Astrocyte (in vitro differentiated cells and primary cell): ENCODE measurements at regions not wholly inside any gene's neighbourhood (a gene's known extent, or its start where the extent isn't known, plus 50 kb on each side); places are given as distances from the start of the nearest gene placed in this dataset.

ENCODE experiments used
- DNase-seq: peaks from one replicate; pipeline ENCODE4 v3.0.0-alpha.2; 2010; ENCODE audit warnings: low read depth
- FAIRE-seq: peaks from 2 replicates; lab custom pipeline; 2011; peaks lifted over from hg19 to GRCh38; lab: Jason Lieb, UNC
- H2AFZ ChIP-seq: 2 replicates; pipeline ENCODE4 v1.6.0; 2012; ENCODE audit warnings: low read depth, low read length, inconsistent platforms
- H3K27ac ChIP-seq: 2 replicates; pipeline ENCODE4 v1.5.1; 2011; ENCODE audit warnings: low read depth, low read length, inconsistent platforms
- H3K27me3 ChIP-seq: 2 replicates; pipeline ENCODE4 v1.6.0; 2011; ENCODE audit warnings: low read length, inconsistent platforms; ENCODE audit not compliant: insufficient read depth
- H3K36me3 ChIP-seq: 2 replicates; pipeline ENCODE4 v1.5.1; 2011; ENCODE audit warnings: low read length, inconsistent platforms; ENCODE audit not compliant: insufficient read depth
- H3K4me1 ChIP-seq: 2 replicates; pipeline ENCODE4 v1.5.1; 2011; ENCODE audit warnings: low read length, inconsistent platforms; ENCODE audit not compliant: insufficient read depth
- H3K4me2 ChIP-seq: 2 replicates; pipeline ENCODE4 v1.6.0; 2012; ENCODE audit warnings: low read length, inconsistent platforms
- H3K4me3 ChIP-seq: 2 replicates; pipeline ENCODE4 v1.5.1; 2011; ENCODE audit warnings: low read depth, mild to moderate bottlenecking, low read length, inconsistent platforms; ENCODE audit not compliant: insufficient read depth
- H3K79me2 ChIP-seq: 2 replicates; pipeline ENCODE4 v1.6.0; 2012; ENCODE audit warnings: mild to moderate bottlenecking, low read length, inconsistent platforms; ENCODE audit not compliant: insufficient read depth
- H3K9ac ChIP-seq: 2 replicates; pipeline ENCODE4 v1.6.0; 2012; ENCODE audit warnings: mild to moderate bottlenecking, low read length, inconsistent platforms
- H3K9me3 ChIP-seq: 2 replicates; pipeline ENCODE4 v1.5.1; 2012; ENCODE audit warnings: low read depth, mild to moderate bottlenecking, low read length, inconsistent platforms; ENCODE audit not compliant: insufficient read depth
- H4K20me1 ChIP-seq: 2 replicates; pipeline ENCODE4 v1.6.0; 2012; ENCODE audit warnings: low read length, inconsistent platforms; ENCODE audit not compliant: insufficient read depth
- H3K27ac Mint-ChIP-seq: one replicate; pipeline ENCODE4 v1.8.0; 2021; ENCODE audit warnings: mild to moderate bottlenecking, mixed read lengths; ENCODE audit not compliant: unreplicated experiment
- H3K27me3 Mint-ChIP-seq: one replicate; pipeline ENCODE4 v1.8.0; 2021; ENCODE audit warnings: low read depth, mixed read lengths; ENCODE audit not compliant: unreplicated experiment
- H3K36me3 Mint-ChIP-seq: one replicate; pipeline ENCODE4 v1.8.0; 2021; ENCODE audit warnings: low read depth, mixed read lengths; ENCODE audit not compliant: unreplicated experiment
- H3K4me1 Mint-ChIP-seq: one replicate; pipeline ENCODE4 v1.8.0; 2021; ENCODE audit warnings: low read depth, mixed read lengths; ENCODE audit not compliant: unreplicated experiment
- H3K4me3 Mint-ChIP-seq: one replicate; pipeline ENCODE4 v1.8.0; 2021; ENCODE audit warnings: mild to moderate bottlenecking, moderate library complexity, mixed read lengths; ENCODE audit not compliant: unreplicated experiment
- H3K9me3 Mint-ChIP-seq: one replicate; pipeline ENCODE4 v1.8.0; 2021; ENCODE audit warnings: mild to moderate bottlenecking, mixed read lengths; ENCODE audit not compliant: unreplicated experiment
- CTCF ChIP-seq: IDR thresholded peaks from 2 replicates; pipeline ENCODE4 v1.5.1; 2011; ENCODE audit warnings: low read depth, mild to moderate bottlenecking, inconsistent platforms, low read length, moderate library complexity; ENCODE audit not compliant: insufficient read depth
- EZH2 ChIP-seq: IDR thresholded peaks from 2 replicates; pipeline ENCODE4 v1.6.1; 2012; ENCODE audit warnings: mild to moderate bottlenecking, low read length, inconsistent platforms; ENCODE audit not compliant: insufficient read depth

DNA sequence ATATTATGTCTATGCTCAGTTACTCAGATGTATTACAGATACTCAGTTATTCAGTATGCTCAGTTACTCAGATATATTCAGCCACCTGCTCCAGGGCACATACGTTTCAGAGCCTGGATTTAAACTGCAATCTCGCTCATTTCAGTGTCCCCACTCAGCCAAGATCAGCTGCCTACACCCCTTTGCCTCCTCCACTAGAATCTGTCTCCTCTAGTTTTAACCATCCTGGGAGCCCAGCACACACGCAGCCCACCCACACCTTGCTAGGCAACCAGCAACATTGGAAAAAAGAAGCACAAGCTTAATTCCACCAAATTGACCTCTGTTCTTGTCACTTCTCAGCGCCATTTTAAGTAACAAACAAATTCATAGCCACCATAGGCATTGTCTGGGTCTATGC lies 246.2 kb downstream of the QDPR start:
- peaks cover 3% of the 10 kb centered on the region for H3K36me3 Mint-ChIP-seq
- H3K4me3 ChIP-seq: no peak overlapping the region
- no peak overlapping the region for H2AFZ ChIP-seq
- no peaks in the 10 kb centered on the region for H3K4me1 ChIP-seq
- no peaks in the 10 kb centered on the region for H3K36me3 ChIP-seq
- no peaks in the 10 kb centered on the region for H3K9me3 ChIP-seq
- FAIRE-seq: no peak
- peaks cover 2% of the 10 kb centered on the region for H3K27me3 ChIP-seq
- no peaks in the 10 kb centered on the region for H4K20me1 ChIP-seq
- H3K9ac ChIP-seq: no peak overlapping the region
- DNase-seq: no peak
- H3K27ac Mint-ChIP-seq: no peak overlapping the region
- no peaks in the 10 kb centered on the region for H3K79me2 ChIP-seq
- peaks cover 4% of the 10 kb centered on the region for H3K9me3 Mint-ChIP-seq
- no peak overlapping the region for H3K27ac ChIP-seq
- no peak overlapping the region for H3K4me2 ChIP-seq
- no peaks in the 10 kb centered on the region for H3K4me1 Mint-ChIP-seq
- no peak overlapping the region for H3K4me3 Mint-ChIP-seq
- no peak for TF ChIP-seq CTCF
- H3K27me3 Mint-ChIP-seq: peaks cover 37% of the 10 kb centered on the region

GRCh38 chr4:17265139-17265538 lies 246.8 kb downstream of the QDPR start:
- no peak overlapping the region for H3K9ac ChIP-seq
- FAIRE-seq: no peak
- Mint-ChIP-seq H3K9me3 (peaks cover 4% of the 10 kb centered on the region), H3K4me1 (no peaks in the 10 kb centered on the region), H3K27ac (no peak overlapping the region), H3K36me3 (peaks cover 3% of the 10 kb centered on the region), H3K4me3 (no peak overlapping the region), H3K27me3 (peaks cover 36% of the 10 kb centered on the region)
- no peaks in the 10 kb centered on the region for H3K36me3 ChIP-seq
- no peak for DNase-seq
- no peak overlapping the region for H3K4me2 ChIP-seq
- H3K27ac ChIP-seq: no peak overlapping the region
- TF ChIP-seq EZH2: no peak
- no peak for TF ChIP-seq CTCF
- no peak overlapping the region for H3K4me3 ChIP-seq
- H4K20me1 ChIP-seq: no peaks in the 10 kb centered on the region
- no peaks in the 10 kb centered on the region for H3K9me3 ChIP-seq
- H3K79me2 ChIP-seq: no peaks in the 10 kb centered on the region
- H2AFZ ChIP-seq: no peak overlapping the region
- H3K4me1 ChIP-seq: no peaks in the 10 kb centered on the region
- H3K27me3 ChIP-seq: peaks cover 2% of the 10 kb centered on the region

DNA sequence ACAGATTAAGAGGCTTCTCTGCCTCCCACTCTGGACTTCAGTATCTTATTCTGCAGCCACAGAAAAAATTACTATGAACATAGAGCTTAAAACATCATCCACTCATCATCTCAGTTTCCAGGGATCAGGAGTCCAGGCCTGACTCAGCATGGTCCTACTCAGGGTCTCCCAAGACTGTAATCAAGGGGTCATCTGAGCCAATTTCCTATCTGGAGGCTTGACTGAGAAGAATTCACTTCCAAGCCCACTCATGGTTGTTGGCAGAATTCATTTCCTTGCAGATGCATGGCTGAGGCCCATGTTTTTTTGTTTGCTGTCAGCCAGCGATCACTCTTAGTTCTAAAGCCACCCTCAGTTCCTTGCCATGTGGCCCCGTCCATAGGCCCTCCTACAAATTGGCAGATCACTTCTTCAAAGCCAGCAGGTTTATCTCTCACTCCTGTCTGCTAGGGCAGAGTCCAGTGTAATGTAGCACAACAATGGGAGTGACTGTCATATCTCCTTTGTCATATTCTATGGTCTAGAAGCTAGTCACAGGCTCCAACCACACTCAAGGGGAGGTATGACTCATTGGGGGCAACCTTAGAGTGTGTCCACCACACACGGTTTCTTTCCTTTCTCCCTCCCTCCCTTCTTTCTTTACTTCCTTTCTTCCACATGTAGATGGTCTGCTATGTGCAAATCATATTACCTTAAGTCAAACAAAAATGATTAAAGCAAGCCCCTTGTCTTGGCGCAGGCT lies 251.6 kb downstream of the QDPR start:
- peaks cover 4% of the 10 kb centered on the region for H3K9me3 Mint-ChIP-seq
- H3K4me3 Mint-ChIP-seq: no peak overlapping the region
- Histone ChIP-seq H2AFZ (no peak overlapping the region), H3K9me3 (no peaks in the 10 kb centered on the region), H4K20me1 (no peaks in the 10 kb centered on the region), H3K79me2 (no peaks in the 10 kb centered on the region), H3K36me3 (no peaks in the 10 kb centered on the region), H3K27ac (no peak overlapping the region), H3K27me3 (no peaks in the 10 kb centered on the region), H3K9ac (no peak overlapping the region), H3K4me2 (no peak overlapping the region), H3K4me3 (no peak overlapping the region), H3K4me1 (no peaks in the 10 kb centered on the region)
- H3K36me3 Mint-ChIP-seq: no peaks in the 10 kb centered on the region
- H3K27ac Mint-ChIP-seq: no peak overlapping the region
- DNase-seq: no peak
- no peak for FAIRE-seq
- TF ChIP-seq EZH2: no peak
- H3K4me1 Mint-ChIP-seq: no peaks in the 10 kb centered on the region
- no peaks in the 10 kb centered on the region for H3K27me3 Mint-ChIP-seq
